ENCODE measurements at regions not wholly inside any gene's neighbourhood (a gene's known extent, or its start where the extent isn't known, plus 50 kb on each side); places are given as distances from the start of the nearest gene placed in this dataset.

GRCh38 chr5:34469971-34470370 lies 186.2 kb upstream of the RAI14 start:
- CTCF ChIA-PET = no interaction called here
- no peak for ATAC-seq
- no peak for DNase-seq (ENCODE audit: low spot score)
- Mint-ChIP-seq H3K4me3 (no peak overlapping the region), H3K36me3 (peaks cover 3% of the 10 kb centered on the region; the same call in 1 of the 2 replicates), H3K27ac (no peak overlapping the region), H3K4me1 (peaks cover 7% of the 10 kb centered on the region), H3K9me3 (peaks cover 33% of the 10 kb centered on the region), H3K27me3 (ENCODE audit: low read depth) (no peaks in the 10 kb centered on the region)
- no peak for TF ChIP-seq ZNF416 (CRISPR knock-in tag; IDR thresholded peaks at IDR 0.05)
- no peak for TF ChIP-seq CDX4 (CRISPR knock-in tag; IDR thresholded peaks at IDR 0.05; ENCODE audit: borderline replicate concordance)
- TF ChIP-seq MXD4 (CRISPR knock-in tag; IDR thresholded peaks at IDR 0.05; ENCODE audit: borderline replicate concordance) = no peak
- TF ChIP-seq PREB (CRISPR knock-in tag; IDR thresholded peaks at IDR 0.05; ENCODE audit: borderline replicate concordance) = no peak
- no peak for TF ChIP-seq AR (CRISPR knock-in tag; IDR thresholded peaks at IDR 0.05)
- no peak for TF ChIP-seq USF1 (CRISPR knock-in tag; IDR thresholded peaks at IDR 0.05)
- TF ChIP-seq TEAD4 (CRISPR knock-in tag; IDR thresholded peaks at IDR 0.05) = no peak
- no peak for TF ChIP-seq EMX1 (CRISPR knock-in tag; IDR thresholded peaks at IDR 0.05)
- TF ChIP-seq E2F4 (CRISPR knock-in tag; IDR thresholded peaks at IDR 0.05; ENCODE audit: borderline replicate concordance, low read depth) = no peak
- TF ChIP-seq ZNF317 (CRISPR knock-in tag; IDR thresholded peaks at IDR 0.05; ENCODE audit: borderline replicate concordance, low read depth) = no peak
- TF ChIP-seq ZMAT4 (CRISPR knock-in tag; IDR thresholded peaks at IDR 0.05) = no peak
- TF ChIP-seq MAX (CRISPR knock-in tag; IDR thresholded peaks at IDR 0.05) = no peak
- POLR2A ChIA-PET = no interaction called here

- Mint-ChIP-seq H3K27me3 (ENCODE audit: low read depth) (peaks cover 9% of the 10 kb centered on the region), H3K4me3 (peak overlapping the region; percentile 45; the same call in 1 of the 2 replicates), H3K36me3 (no peaks in the 10 kb centered on the region), H3K9me3 (peaks cover 18% of the 10 kb centered on the region), H3K4me1 (peaks cover 25% of the 10 kb centered on the region), H3K27ac (peak overlapping the region; percentile 98)
- ChIA-PET POLR2A (interaction anchor here (1.9 to 2.6 kb wide), 2 partner anchors 441 to 455 kb away, joined by 9 to 16 read pairs; partner anchors contain the start of genes BRIX1, DNAJC21 and RAD1), CTCF (interaction anchor here (0.6 to 2.5 kb wide), 17 partner anchors 9 to 529 kb away, joined by 3 to 20 read pairs (median 5); partner anchors contain the start of genes AMACR, BRIX1, DNAJC21 and RAD1)
- ATAC-seq (peak; percentile 58), DNase-seq (ENCODE audit: low spot score) (no peak)
- peak; percentile 90 for TF ChIP-seq CTCF (IDR thresholded peaks at IDR 0.05)
- no peak for TF ChIP-seq ZNF396 (CRISPR knock-in tag; IDR thresholded peaks at IDR 0.05; ENCODE audit: borderline replicate concordance)
These were observed 181.5 kb upstream of the RAI14 start for GRCh38 chr5:34474573-34475021.
